ENCODE measurements at regions not wholly inside any gene's neighbourhood (a gene's known extent, or its start where the extent isn't known, plus 50 kb on each side); places are given as distances from the start of the nearest gene placed in this dataset.

DNA sequence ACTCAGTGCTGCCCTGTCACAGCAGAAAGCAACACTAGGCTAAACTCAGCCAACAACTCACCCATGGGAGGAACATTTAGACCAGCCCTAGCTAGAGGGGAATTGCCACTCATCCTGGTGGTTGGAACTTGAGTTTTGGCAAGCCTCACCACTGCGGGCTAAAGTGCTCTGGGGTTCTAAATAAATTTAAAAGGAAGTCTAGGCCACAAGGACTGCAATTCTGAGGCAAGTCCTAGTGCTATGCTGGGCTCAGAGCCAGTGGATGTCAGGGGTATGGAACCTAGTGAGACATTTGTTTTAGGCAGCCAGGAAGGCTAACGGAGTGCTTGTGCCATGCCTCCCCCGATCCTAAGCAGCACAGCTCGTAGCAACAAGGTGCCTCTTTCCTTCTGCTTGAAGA, 78.0 kb downstream of the RGS13 start:
- no peak for FAIRE-seq
- no peak overlapping the region for H2BK120ac ChIP-seq (replicated peaks; ENCODE audit: low read depth, low read length)

More for the DNA sequence above, 78.0 kb downstream of the RGS13 start:
- H3K56ac ChIP-seq (replicated peaks; ENCODE audit: insufficient read length, low read depth, low read length) = no peak overlapping the region
- no peak overlapping the region for H3K9ac ChIP-seq (replicated peaks in 1 of 4; ENCODE audit: extremely low read depth in 1 of 4, low read depth in 3 of 4, low read length in 3 of 4)
- no peak overlapping the region for H2BK5ac ChIP-seq (ENCODE audit: low read depth, low read length)
- H3K4me1 ChIP-seq (replicated peaks in 1 of 4; ENCODE audit: control insufficient read depth in 3 of 4, insufficient read depth in 4 of 4, low read length in 3 of 4) = peaks cover 0 to 2% (median 0%) of the 10 kb centered on the region in 4 experiments; a peak in 1 of 7 replicates
- no peak overlapping the region for H3K27ac ChIP-seq (ENCODE audit: low read depth, low read length)
- no peaks in the 10 kb centered on the region for H3K79me2 ChIP-seq (ENCODE audit: control insufficient read depth in 1 of 2, insufficient read depth in 2 of 2, low read length in 2 of 2)
- no peaks in the 10 kb centered on the region for H3K27me3 ChIP-seq (replicated peaks in 1 of 4; ENCODE audit: control insufficient read depth in 3 of 4, extremely low read depth in 1 of 4, insufficient read depth in 3 of 4, low read length in 3 of 4)
- no peak overlapping the region for H3K4ac ChIP-seq (replicated peaks; ENCODE audit: insufficient read length, low read depth, low read length)
- H2AFZ ChIP-seq (ENCODE audit: low read length) = no peak overlapping the region
- H3K36me3 ChIP-seq (ENCODE audit: control insufficient read depth in 2 of 4, insufficient read depth in 4 of 4, low read length in 3 of 4) = no peaks in the 10 kb centered on the region
- no peak overlapping the region for H3K18ac ChIP-seq (ENCODE audit: extremely low read depth, low read length)
- H3K79me1 ChIP-seq (ENCODE audit: low read depth, low read length) = no peaks in the 10 kb centered on the region
- CTCF ChIA-PET (ENCODE audit: partially characterized antibody) = no interaction called here
- POLR2A ChIA-PET (ENCODE audit: partially characterized antibody) = no interaction called here
- H2AK5ac ChIP-seq (ENCODE audit: low read depth, low read length) = no peak overlapping the region
- no peak overlapping the region for H3K4me2 ChIP-seq (ENCODE audit: insufficient read depth in 1 of 2, low read depth in 2 of 2, low read length in 2 of 2)
- WGBS, 2 experiments (ENCODE audit: extremely low coverage in 1 of 2, insufficient coverage in 1 of 2, insufficient read length in 1 of 2, insufficient replicate concordance in 2 of 2, low coverage in 1 of 2, low lambda C conversion rate in 2 of 2, missing lambda C conversion rate in 1 of 2) = 87% methylated on average over 4 of the region's 4 CpGs; no CpG with 5 or more reads in 1 of the 2 experiments
- no peak overlapping the region for H3K14ac ChIP-seq (ENCODE audit: insufficient read length)
- H4K20me1 ChIP-seq (replicated peaks in 1 of 2; ENCODE audit: control insufficient read depth in 1 of 2, insufficient read depth in 2 of 2, low read length in 2 of 2) = no peaks in the 10 kb centered on the region
- no peak overlapping the region for H4K8ac ChIP-seq (ENCODE audit: extremely low read depth, insufficient read depth, low read length)
- H2BK15ac ChIP-seq (ENCODE audit: low read length) = no peak overlapping the region
- no peak overlapping the region for H2BK20ac ChIP-seq (ENCODE audit: low read length)
- H2BK12ac ChIP-seq (ENCODE audit: low read depth, low read length) = no peak overlapping the region
- H3K9me3 ChIP-seq (ENCODE audit: insufficient read depth in 2 of 2, low read depth in 1 of 2, low read length in 1 of 2) = no peaks in the 10 kb centered on the region
- no peak for TF ChIP-seq CREB1 (IDR thresholded peaks at IDR 0.05)
- TF ChIP-seq TEAD4 (IDR thresholded peaks at IDR 0.05; ENCODE audit: low read depth, low read length) = no peak
- TF ChIP-seq RNF2 (IDR thresholded peaks at IDR 0.05; ENCODE audit: borderline replicate concordance, low read depth, low read length, missing control alignments, poor library complexity, severe bottlenecking) = no peak
- no peak for TF ChIP-seq SRF (IDR thresholded peaks at IDR 0.05; ENCODE audit: low read depth, low read length)
- no peak for TF ChIP-seq YY1 (IDR thresholded peaks at IDR 0.05; ENCODE audit: low read depth, low read length)
- no peak for TF ChIP-seq GTF2F1 (IDR thresholded peaks at IDR 0.05; ENCODE audit: borderline replicate concordance, low read depth, low read length)
- no peak for TF ChIP-seq ASH2L (IDR thresholded peaks at IDR 0.05; ENCODE audit: low read length)
- TF ChIP-seq SAP30 (IDR thresholded peaks at IDR 0.05; ENCODE audit: insufficient read depth, insufficient replicate concordance, low read length) = no peak
- no peak for TF ChIP-seq SP1 (IDR thresholded peaks at IDR 0.05; ENCODE audit: low read depth, low read length)
- TF ChIP-seq, protein P1, sequence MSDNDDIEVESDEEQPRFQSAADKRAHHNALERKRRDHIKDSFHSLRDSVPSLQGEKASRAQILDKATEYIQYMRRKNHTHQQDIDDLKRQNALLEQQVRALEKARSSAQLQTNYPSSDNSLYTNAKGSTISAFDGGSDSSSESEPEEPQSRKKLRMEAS (IDR thresholded peaks at IDR 0.05) = no peak
- TF ChIP-seq SIRT6 (IDR thresholded peaks at IDR 0.05; ENCODE audit: low read length) = no peak
- no peak for TF ChIP-seq NRF1 (IDR thresholded peaks at IDR 0.05; ENCODE audit: low read depth, low read length)
- TF ChIP-seq RFX5 (IDR thresholded peaks at IDR 0.05; ENCODE audit: borderline replicate concordance, low read depth, low read length) = no peak
- no peak for TF ChIP-seq BRCA1 (IDR thresholded peaks at IDR 0.05; ENCODE audit: low read depth, low read length)
- no peak for TF ChIP-seq RAD21 (IDR thresholded peaks at IDR 0.05 in 1 of 2, conservative IDR thresholded peaks at IDR 0.05 in 1 of 2; ENCODE audit: low read depth in 2 of 2, low read length in 2 of 2)
- TF ChIP-seq CTBP2 (IDR thresholded peaks at IDR 0.05; ENCODE audit: borderline replicate concordance, insufficient read depth, insufficient read length, low read length) = no peak
- H3K4me3 ChIP-seq (ENCODE audit: extremely low read depth in 1 of 4, insufficient read depth in 2 of 4, low read depth in 3 of 4, low read length in 4 of 4) = no peak overlapping the region
- no peak overlapping the region for H4K91ac ChIP-seq (replicated peaks; ENCODE audit: insufficient read length, low read length)
- no peaks in the 10 kb centered on the region for H3K23me2 ChIP-seq (ENCODE audit: low read depth, low read length)
- no peak for DNase-seq (ENCODE audit: low read depth in 1 of 2, low spot score in 2 of 2)
- H4K5ac ChIP-seq (ENCODE audit: insufficient read length, low read depth, low read length) = no peak overlapping the region
- no peak overlapping the region for H3K23ac ChIP-seq (ENCODE audit: insufficient read length)

Measured in H1 (cell line).